H4 (cell line): ENCODE measurements at regions not wholly inside any gene's neighbourhood (a gene's known extent, or its start where the extent isn't known, plus 50 kb on each side); places are given as distances from the start of the nearest gene placed in this dataset.
A peak's percentile ranks its signal among the peaks of the same experiment; 100 is the strongest.

ENCODE experiments used
- DNase-seq: peaks from one replicate; pipeline ENCODE4 v3.0.0-alpha.2; 2015; ENCODE audit warnings: low spot score

DNA sequence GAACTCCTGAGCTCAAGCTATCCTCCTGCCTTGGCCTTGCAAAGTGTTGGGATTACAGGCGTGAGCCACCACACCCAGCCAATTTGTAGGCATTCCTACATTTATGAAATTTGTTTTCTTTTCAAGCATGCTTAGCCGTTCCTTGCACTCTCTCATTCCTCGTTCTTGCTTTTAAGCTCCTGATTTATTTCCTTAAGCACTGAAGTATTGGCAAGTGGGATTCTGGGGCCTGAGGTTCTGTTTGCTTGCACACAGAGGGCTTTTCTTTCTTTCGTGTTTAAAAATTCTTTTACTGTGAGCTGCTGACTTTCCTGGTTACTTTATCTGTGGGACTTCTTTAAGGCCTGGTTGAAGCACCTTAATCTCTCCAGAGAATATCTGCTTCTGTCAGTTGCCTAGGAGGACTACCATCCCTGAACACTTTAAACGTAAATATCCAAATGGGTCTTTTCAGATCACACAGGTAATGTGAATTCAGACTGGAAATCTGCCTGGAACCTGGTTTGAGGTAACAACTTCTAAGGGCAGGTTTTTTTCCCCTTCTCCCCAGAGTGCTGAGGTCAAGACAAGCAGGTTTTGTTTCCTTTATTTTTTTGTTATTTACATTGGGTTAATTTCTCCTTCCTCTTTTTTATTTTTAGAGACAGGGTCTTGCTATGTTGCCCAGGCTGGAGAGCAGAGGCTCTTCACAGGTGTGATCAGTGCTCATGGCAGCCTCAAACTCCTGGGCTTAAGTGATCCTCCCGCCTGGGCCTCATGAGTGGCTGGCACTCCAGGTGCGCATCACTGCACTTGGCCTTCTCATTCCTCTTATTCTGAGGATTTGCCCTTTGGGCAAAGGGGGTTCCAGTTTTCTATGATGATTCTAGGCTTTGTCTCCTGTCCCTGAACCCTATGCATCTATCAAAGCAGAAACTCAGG, 102.9 kb downstream of the PFKFB3 start:
- no peak for DNase-seq

DNA sequence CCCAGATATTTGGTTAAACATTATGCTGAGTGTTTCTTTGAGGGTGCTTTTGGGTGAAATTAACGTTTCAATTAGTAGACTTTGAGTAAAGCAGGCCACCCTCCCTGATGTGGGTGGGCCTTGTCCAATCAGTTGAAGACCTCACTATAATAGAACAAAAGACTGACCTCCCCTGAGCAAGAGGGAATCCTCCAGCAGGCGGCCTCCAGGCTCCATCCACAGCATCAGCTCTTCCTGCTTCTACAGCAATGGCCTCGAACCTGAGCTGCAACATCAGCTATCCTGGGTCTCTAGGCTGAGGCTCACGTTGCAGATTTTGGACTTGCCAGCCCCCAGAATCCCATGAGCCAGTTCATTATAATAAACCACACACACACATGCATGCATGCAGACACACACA, 104.2 kb downstream of the PFKFB3 start:
- DNase-seq, result no peak

DNA sequence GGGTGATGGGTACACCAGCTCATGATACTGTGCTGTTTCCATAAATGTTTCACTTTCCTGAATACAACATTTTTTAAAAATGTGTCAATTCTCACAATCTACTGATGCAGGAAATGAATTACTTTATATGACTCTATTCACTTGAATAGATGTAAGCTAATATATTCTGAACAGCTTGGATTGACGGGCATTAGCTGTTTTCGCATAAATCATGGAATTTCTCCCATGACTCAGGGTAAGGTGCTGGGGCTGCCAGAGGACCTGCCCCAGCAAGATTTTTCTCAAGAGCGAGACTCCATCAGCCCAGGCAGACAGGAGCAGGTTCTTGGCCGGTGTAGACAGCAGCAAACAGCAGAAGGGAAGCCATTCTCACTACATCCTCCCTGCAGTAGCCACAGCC, 107.1 kb downstream of the PFKFB3 start:
- no peak for DNase-seq

DNA sequence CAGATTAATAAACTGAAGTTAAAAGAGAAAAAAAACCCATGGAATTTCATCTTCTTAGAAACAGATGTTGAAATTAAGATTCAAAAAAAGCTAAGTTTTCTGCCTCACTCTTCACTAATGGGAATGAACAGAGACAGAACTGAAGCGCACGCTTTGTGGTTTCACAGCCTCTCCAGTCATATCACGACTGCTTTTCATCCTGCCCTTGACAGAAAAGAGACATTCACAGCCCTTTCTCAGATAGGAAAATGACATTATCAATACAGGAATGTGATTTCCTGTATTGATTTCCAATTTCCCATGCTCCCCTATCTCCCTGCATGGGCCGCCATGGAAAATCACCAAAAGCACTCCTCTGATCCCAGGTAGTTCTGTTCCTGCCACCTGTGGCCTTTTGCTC, 108.2 kb downstream of the PFKFB3 start:
- DNase-seq, result no peak

DNA sequence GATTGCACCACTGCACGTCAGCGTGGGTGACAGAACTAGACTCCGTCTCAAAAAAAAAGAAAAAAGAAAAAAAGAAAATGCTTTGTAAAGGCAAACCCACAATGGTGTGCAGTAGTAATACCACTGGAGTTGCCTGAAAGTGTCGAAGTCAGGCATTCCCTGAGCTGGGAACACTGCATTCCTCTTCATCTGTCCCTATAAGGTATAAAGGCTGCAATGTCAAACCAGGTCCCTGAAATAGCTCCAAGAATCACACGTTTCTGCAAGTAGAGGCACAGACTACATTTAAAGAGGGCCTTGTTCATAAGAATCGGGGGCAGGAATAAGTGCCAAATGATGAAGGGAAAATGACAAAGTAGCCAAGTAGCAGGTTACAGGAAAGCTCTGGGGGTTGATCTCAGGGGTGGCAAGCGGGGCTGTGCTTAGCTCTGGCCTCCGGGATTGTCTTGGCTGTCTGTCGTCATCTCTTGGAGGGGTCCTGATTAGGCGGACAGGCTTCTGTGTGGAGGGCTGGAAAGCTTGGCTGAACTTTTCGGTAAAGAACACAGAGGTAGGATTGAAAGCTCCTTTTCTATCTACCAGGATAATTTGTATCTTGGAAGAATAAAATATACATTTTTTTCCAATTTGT, 109.1 kb downstream of the PFKFB3 start:
- no peak for DNase-seq

DNA sequence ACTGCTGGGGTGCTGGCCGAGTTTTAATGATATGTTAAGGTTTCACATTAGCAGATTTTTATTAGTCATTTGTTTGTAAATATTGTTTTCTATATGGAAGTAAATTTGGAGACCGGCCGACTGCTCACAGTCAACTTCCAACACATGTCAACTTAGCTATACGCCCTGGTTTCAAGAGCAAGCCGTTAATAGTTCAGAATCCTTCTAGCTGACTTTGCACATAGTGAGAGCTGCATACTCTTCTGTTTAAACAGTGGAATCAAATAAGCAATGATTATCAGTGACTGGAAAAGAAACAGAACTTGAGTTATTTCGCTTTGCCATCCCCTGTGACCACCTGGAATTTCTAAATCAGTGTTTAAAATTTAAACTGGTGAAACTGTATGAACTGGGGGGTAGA, 109.9 kb downstream of the PFKFB3 start:
- no peak for DNase-seq

DNA sequence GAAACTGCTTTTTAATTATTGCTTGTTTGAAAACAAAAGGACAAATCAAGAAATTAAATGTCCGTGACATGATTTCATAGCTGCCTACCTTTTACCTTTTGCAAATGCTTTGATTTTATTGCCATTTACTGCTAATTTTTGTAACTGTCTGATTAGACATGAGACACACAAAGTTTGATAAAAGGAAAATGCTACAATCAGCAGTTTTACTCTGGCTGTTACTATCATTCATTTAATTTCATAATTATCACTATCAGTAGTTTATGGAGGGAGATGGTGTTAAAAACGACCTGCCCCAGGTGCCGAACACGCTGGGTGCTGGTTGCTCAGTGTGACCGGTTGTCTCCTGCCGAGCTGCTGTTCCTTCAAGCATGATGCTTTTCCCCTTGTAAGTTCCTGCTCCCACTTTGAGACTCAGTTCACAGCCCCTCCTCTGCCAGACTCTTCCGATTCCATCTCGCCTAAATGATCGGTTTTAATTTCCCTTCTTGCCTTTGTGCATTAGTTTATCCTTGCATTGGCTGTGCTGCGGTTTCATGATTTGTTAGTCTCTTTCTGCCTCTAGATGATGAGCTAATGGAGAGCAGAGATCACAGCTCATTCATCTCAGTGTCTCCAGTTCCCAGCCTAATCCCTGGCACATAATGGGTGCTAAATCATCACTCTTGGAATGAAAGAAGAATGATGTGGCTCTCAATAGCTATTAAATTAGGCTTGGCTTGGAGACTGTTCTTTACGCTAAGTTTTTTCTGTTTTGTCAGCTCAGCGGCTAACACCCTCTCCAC, 110.6 kb downstream of the PFKFB3 start:
- DNase-seq, result no peak

DNA sequence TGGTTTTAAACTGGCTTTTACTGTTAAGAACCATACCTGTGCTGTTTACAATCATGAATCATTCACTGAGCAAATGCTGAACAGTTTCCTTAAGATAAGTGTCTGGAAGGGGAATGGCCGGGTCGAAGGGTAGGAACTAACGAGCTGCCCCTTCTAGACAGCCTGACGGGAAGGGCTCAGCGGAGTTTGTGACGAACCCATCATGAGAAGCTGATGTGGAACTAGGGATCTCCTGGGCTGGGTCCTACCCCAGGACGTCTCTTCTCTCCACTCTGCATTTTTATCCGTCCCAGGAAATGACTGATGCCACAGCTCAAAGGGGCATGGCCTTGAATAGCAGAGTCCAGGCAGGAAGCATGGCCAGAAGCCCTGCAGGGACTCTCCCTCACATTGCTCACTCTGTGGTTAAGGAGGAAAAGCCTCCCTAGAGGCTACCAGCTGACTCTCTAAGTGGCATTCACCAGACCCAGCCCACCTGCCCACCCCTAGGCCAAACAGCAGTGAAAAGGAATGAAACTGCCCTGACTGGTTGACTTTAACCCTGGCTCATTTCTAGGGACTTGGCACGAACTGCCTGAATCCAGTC, 112.0 kb downstream of the PFKFB3 start:
- DNase-seq, result no peak

DNA sequence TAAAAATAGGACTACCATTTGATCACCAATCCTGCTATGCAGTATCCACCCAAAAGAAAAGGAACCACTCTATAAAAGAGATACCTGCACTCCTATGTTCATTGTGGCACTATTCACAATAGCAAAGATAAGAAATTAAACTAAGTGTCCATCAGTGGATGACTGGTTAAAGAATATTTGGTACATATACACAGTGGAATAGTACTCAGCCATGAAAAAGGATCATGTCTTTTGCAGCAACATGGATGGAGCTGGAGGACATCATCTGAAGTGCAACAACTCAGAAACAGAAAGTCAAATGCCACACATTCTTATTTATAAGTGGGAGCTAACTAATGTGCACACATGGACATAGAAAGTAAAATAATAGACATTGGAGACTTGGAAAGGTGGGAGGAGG, 116.4 kb downstream of the PFKFB3 start:
- DNase-seq, result no peak

DNA sequence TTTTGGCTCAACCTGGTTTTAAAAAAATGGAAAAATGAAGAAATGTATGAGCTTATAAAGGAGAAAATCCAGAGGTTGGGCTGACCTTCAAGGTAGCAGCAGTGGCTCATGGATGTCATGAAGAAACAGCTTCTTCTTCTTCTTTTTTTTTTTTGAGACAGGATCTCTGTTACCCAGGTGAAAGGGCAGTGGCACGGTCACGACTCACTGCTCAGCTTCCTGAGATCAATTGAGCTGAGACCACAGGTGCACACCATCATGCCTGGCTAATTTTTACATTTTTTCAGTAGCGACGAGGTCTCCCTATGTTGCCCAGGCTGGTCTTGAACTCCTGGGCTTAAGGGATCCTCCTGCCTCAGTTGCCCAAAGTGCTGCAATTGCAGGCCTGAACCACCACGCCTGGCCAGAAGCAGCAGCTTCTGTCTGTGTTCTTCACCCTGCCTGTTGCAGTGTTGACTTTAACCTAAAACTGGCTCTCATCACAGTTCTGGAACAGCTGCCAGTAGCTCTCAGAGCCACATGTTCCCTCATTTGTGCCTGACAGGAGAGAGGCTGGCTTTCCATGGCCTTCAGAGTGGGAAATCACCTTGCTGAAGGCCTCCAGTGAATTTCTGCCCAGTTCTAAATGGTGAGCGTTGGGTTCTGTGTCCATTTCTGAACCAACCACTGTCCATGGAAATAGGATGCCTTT, 117.7 kb downstream of the PFKFB3 start:
- DNase-seq, result no peak

DNA sequence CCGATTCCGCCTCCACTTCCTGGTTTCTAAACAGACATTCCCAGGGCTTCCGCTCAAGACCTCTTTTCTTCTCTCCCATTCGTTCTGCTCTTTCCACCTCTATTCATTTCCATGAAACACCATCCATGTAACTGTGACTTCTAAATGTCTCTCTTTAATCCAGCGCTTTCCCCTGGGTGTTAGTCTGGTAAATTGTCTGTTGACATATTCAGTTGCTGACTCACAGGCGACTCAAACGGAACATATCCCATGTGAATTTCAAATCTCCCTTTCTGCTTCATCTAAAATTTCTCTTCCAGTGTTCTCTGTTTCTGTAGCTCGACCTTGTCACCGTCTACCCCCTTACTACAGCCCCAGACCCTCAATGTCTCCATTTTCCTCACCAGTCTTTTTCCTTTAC, 119.1 kb downstream of the PFKFB3 start:
- DNase-seq, result no peak

DNA sequence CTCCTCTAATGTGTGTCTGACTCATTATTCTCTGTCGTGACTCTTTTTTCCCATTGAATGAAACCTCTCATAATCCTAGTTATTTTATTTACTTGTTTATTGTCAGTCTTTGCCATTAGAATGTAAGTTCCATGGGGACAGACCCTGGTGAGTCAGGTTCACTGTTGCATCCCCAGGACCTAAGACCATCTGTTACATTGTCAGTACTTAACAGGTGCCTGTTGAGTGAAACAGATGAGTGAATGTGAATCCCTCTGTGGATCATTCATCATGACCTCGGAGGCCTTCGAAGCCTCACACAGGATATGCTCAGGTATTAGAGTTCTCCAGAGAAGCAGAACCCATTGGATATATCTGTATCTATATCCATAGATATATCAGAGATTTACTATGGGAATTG, 120.1 kb downstream of the PFKFB3 start:
- no peak for DNase-seq

DNA sequence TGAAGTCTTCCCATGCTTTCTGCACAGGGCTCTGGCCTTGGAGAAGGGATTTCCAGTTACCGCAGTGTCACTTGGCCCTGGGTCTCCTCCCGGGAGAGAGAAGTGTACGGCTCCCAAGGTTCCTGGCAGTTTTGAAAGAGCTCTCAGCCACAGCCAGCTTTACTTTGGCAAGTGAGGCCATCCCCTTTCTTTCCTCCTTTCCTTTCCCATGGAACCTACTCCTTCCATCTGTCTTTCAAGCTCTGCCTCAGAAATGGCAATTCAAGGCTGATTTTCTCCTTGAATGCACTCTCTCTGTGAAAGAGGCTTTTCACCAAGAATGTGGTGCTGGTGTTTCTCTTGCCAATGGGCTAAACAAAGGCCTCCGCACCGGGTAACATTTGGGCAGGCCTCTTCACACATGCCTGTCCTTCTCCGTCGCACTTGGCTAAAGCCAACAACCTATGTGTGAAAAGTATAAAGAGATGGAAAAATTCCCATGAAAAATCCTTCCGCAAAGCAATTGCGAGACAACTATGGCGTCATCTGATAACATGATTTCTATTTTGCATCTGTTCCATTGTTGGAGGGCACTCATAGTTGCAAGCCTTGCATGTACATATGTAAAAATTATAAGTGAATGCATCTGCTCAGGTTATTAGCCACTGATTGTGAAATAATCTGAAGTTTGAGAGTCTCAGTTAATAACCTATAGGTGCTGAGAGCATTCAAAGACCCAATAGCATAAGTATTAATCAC, 125.4 kb downstream of the PFKFB3 start:
- DNase-seq, result no peak

DNA sequence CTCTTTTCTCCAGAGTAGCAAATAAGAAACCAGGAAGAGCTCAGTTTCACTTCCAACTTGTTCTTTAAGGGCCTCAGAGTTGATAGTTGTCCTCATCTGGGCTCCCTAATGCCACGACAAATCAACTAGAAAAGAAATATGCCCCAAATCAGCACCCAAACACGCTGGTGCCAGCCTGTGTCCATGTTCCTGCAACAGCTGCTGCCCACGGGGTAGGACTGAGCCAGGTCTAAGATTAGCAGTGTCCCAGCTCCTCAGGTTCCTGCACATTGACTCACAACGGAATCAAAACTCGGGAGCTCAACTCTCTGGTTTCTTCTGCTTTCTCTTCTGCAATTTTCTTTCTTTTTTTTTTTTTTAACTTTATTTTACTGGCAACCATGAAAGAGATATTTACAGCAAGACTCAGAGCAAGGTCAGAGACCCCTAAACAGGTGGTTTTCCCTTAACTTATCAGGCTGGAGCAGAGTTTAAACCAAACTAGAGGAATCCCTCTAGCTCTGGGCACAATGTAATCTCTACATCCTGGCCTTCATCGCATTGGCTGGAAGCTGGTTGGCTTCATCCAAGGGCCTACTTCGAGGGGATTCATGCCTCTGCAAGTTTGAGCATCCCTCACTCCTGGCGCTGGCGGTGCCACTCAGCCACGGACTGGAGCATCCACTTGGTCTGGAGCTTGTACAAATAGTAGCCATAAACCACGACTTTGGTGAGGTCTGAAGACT, 126.1 kb downstream of the PFKFB3 start:
- no peak for DNase-seq

DNA sequence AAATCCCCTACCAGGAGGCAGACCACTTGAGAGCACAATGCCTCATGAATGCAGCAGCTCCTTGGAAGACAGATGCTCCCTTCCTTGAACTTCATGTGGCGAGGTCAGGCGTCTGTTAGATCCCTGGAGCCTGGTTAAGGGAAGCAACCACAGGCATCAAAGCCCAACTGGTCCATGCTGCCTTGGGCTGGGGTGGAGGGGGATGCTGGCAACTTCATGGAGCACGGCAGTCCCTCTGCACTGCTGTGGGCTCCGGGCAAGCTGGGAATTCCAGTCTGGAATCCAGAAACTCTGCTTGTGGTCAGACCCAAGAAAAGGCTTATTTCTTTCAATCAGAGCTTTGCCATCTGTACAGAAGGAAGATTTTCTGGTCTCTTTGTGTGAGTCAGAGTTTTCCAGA, 130.4 kb downstream of the PFKFB3 start:
- DNase-seq, result no peak

DNA sequence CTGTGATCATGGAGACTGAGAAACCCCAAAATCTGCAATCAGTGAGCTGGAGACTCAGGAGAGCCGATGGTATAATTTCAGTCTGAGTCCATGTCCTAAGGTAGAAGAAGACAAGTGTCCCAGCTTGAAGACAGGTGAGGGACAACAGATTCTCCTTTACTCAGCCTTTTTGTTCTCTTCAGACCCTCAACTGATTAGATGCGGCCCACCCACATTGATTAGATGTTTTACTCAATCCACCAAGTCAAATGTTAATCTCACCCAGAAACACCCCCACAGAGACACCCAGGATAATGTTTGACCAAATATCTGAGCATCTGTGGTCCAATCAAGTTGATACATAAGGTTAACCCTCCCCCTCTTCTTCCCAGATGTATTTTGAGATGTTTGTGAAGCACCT, 131.2 kb downstream of the PFKFB3 start:
- DNase-seq, result no peak

DNA sequence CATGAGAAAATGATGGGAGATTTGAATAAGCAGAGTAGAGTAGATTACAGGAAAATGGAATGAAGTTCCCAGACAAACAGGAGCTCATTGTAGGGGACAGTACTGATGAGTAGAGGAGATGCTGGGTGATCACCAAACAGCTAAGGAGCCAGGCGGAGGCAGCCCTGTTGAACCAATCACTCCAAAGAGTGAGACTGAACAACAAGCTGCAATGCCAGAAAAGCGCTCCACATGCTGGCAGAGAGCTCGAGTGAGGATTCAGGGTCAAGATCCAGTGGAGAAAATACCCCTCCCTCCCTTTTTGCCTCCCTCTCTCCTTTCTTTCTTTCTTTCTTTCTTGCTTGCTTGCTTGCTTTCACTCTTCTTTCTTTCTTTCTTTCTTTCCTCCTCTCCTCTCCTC, 133.3 kb downstream of the PFKFB3 start:
- DNase-seq, result no peak

DNA sequence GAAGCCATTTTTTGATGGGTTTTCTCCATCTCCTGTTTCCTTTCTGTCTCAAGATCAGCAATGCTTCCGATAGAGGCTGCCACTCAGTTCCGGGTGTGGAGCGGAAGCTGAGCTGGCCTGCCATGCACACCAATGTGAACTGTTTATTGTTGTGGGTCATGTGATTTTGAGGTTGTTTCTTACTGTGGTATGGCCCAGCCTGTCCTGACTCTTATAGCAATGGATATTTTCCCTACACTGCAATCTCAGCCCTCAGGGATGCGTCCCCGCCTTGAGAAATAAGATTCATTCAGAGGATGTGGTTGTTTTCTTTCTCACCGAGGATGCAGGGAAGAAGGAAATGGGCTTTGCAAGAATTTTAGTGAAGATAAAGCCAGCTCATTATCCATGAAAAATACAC, 134.7 kb downstream of the PFKFB3 start:
- DNase-seq, result peak; percentile 45

DNA sequence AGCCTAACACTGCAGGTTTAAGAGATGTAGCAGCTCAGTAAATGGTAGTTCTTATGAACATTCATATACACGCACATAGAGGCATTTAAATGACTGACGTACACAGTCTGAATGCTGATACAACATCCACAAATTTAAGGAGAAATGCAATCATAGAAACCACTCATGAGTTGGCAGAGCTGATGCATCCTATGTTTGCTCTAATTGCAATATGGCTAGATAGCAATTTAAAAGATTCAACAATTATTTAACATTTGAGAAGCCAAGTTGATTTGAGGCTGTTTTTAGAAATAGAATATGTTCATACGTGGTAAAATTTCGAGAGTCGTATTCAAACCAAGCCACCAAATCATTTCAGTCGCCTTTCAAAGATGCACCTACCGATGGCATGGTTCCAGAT, 135.6 kb downstream of the PFKFB3 start:
- no peak for DNase-seq

DNA sequence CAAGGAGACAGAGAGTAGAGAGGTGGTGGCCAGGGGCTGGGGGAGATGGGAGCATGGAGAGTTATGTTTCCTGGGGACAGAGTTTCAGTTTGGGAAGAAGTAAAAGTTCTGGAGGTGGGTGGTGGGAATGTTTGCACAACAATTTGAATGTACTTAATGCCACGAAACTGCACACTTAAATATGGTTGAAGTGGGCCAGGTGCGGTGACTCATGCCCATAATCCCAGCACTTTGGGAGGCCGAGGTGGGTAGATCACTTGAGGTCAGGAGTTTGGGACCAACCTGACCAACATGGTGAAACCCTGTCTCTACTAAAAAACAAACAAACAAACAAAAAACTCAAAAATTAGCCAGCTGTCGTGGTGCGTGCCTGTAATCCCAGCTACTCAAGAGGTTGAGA, 137.2 kb downstream of the PFKFB3 start:
- DNase-seq, result no peak
